Mammary epithelial cell (primary cell): ENCODE measurements at regions not wholly inside any gene's neighbourhood (a gene's known extent, or its start where the extent isn't known, plus 50 kb on each side); places are given as distances from the start of the nearest gene placed in this dataset.

Experiments used
- CTCF ChIP-seq, 2 donors: IDR thresholded peaks in 1 of 2; conservative IDR thresholded peaks in 1 of 2; 2 replicates each; pipeline ENCODE4 v1.5.1; 2011 to 2012; ENCODE audit warnings: inconsistent platforms in 2 of 2, low read length in 2 of 2, mild to moderate bottlenecking in 2 of 2, control low read depth in 1 of 2, low read depth in 1 of 2; ENCODE audit not compliant: insufficient read depth in 1 of 2; ENCODE audit errors: extremely low read depth in 1 of 2
- EZH2 ChIP-seq: IDR thresholded peaks from 2 replicates; pipeline ENCODE4 v1.6.1; 2012; ENCODE audit warnings: low read length, inconsistent platforms, borderline replicate concordance

GRCh38 chr11:15878756-15879155 lies 477.6 kb downstream of the SOX6 start:
- TF ChIP-seq CTCF (conservative IDR thresholded peaks at IDR 0.05 in 1 of 2, IDR thresholded peaks at IDR 0.05 in 1 of 2; ENCODE audit: extremely low read depth in 1 of 2, insufficient read depth in 1 of 2, low read depth in 1 of 2, low read length in 2 of 2) (no peak), EZH2 (no peak)
